ENCODE measurements at regions not wholly inside any gene's neighbourhood (a gene's known extent, or its start where the extent isn't known, plus 50 kb on each side); places are given as distances from the start of the nearest gene placed in this dataset.

- H3K36me3 ChIP-seq, result no peaks in the 10 kb centered on the region
- no peaks in the 10 kb centered on the region for H3K9me3 ChIP-seq
- peak in 1 of 3 donors; percentile 21 for DNase-seq
- no peak overlapping the region for H3K4me3 ChIP-seq
- no peaks in the 10 kb centered on the region for H3K27me3 ChIP-seq
- no peaks in the 10 kb centered on the region for H3K4me1 ChIP-seq
- no peak overlapping the region for H3K27ac ChIP-seq
- TF ChIP-seq POLR2A (IDR thresholded peaks at IDR 0.05) (no peak), CTCF (IDR thresholded peaks at IDR 0.05) (no peak)
Observed at GRCh38 chr11:116527180-116527991, 245.4 kb downstream of the BUD13 start.

GRCh38 chr11:116525961-116526495 lies 246.8 kb downstream of the BUD13 start:
- peak in 1 of 3 donors; percentile 24 for DNase-seq

GRCh38 chr11:116519499-116519898 lies 253.3 kb downstream of the BUD13 start:
- Histone ChIP-seq H3K36me3 (no peaks in the 10 kb centered on the region), H3K27ac (no peak overlapping the region), H3K27me3 (no peaks in the 10 kb centered on the region), H3K4me1 (no peaks in the 10 kb centered on the region), H3K9me3 (no peaks in the 10 kb centered on the region), H3K4me3 (no peak overlapping the region)
- TF ChIP-seq POLR2A (IDR thresholded peaks at IDR 0.05), result no peak
- no peak for TF ChIP-seq CTCF (IDR thresholded peaks at IDR 0.05)
- DNase-seq, result peak in 1 of 3 donors; percentile 5

More at GRCh38 chr11:116525961-116526495, 246.8 kb downstream of the BUD13 start:
- Histone ChIP-seq H3K36me3 (no peaks in the 10 kb centered on the region), H3K4me3 (no peak overlapping the region), H3K27ac (no peak overlapping the region), H3K4me1 (no peaks in the 10 kb centered on the region), H3K27me3 (no peaks in the 10 kb centered on the region), H3K9me3 (no peaks in the 10 kb centered on the region)
- TF ChIP-seq POLR2A (IDR thresholded peaks at IDR 0.05) (no peak), CTCF (IDR thresholded peaks at IDR 0.05) (no peak)

- no peak overlapping the region for H3K27ac ChIP-seq
- H3K27me3 ChIP-seq, result no peaks in the 10 kb centered on the region
- TF ChIP-seq POLR2A (IDR thresholded peaks at IDR 0.05), result no peak
- TF ChIP-seq CTCF (IDR thresholded peaks at IDR 0.05), result no peak
- no peaks in the 10 kb centered on the region for H3K4me1 ChIP-seq
- H3K36me3 ChIP-seq, result no peaks in the 10 kb centered on the region
- peak in 1 of 3 donors; percentile 21 for DNase-seq
- no peak overlapping the region for H3K4me3 ChIP-seq
- no peaks in the 10 kb centered on the region for H3K9me3 ChIP-seq
Observed at GRCh38 chr11:116518141-116518540, 254.6 kb downstream of the BUD13 start.

GRCh38 chr11:116517584-116517983 lies 255.2 kb downstream of the BUD13 start:
- TF ChIP-seq CTCF (IDR thresholded peaks at IDR 0.05), result no peak
- TF ChIP-seq POLR2A (IDR thresholded peaks at IDR 0.05), result no peak
- Histone ChIP-seq H3K27ac (no peak overlapping the region), H3K9me3 (no peaks in the 10 kb centered on the region), H3K4me3 (no peak overlapping the region), H3K4me1 (no peaks in the 10 kb centered on the region), H3K27me3 (no peaks in the 10 kb centered on the region), H3K36me3 (no peaks in the 10 kb centered on the region)
- DNase-seq, result peak in 1 of 3 donors; percentile 18
